KBM-7 (cell line): ENCODE measurements at regions not wholly inside any gene's neighbourhood (a gene's known extent, or its start where the extent isn't known, plus 50 kb on each side); places are given as distances from the start of the nearest gene placed in this dataset.

Source experiments
- DNase-seq: peaks from one replicate; pipeline ENCODE4 v3.0.0-alpha.2; 2015
- in situ Hi-C: fragments of 300-500 bp; cut with MboI; formaldehyde crosslinking; loops from 2 replicates; pipeline ENCODE4 v1.14.3; 2020; ENCODE audit warnings: low sequenced_read_pairs, low pct_unique_long_range_greater_than_20kb, mixed read lengths

DNA sequence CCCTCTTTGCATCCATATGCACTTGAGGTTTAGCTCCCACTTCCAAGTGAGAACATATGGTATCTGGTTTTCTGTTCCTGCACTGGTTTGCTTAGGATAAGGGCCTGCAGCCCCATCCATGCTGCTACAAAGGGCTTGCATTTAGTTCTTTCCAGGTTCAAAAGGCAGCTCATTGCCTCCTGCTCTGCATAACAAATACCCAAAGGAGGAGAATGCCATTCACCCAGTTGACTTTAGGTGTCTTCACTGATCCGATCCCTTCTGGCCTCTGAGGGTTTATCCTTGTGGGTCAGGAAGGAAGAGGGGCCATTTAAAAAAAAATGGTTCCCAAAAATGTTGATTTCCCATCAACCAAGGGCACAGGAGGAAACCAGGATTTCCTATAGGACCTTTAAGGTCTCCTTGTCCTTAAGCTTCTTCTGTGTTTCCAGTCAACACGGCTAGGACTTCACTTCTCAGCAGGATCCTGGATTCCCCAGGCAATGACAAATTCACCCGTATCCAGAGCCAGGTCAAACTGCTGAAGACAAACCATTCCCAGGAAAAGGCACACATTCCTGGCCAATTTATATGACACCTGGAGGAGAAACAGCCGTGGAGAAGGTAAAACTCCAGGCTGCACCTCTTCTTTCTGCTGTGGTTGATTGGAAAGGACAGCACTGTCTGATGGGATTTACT, 447.7 kb upstream of the CDH4 start:
- DNase-seq, result no peak
- in situ Hi-C loops, result no loop called here

DNA sequence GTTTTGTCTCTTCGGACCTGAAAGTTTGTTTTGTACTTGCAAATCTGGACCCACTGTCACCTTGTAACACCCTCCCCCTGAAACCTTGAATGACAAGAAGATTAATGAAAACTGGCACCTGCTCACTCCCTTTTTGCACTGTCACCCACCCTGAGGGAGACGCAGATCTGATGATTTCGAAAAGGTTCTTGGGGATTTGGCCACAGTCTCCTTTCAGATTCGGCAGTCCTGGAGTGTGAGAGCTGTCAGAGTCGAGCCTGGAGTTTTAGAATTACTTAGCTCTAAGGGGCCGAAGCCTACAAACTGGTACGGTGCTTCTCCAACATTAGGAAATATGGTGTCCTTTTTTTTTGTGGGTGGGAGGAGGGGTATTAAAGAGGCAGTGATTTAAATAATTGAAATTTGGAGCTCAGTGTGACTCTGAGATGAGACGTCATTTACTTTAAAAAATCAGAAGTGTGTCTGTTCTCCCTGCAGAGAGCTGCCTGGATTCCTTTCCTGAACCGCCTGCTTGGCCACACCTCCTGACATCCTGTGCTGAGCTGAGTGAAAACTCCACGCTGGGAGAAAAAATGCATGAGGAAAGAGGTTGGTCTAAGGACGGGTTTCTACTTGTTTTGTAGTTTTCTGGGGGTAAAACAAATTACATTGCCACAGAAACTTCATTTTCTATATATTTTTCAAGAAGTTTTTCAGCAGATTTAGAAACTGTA, 447.0 kb upstream of the CDH4 start:
- no peak for DNase-seq
- in situ Hi-C loops, result no loop called here

DNA sequence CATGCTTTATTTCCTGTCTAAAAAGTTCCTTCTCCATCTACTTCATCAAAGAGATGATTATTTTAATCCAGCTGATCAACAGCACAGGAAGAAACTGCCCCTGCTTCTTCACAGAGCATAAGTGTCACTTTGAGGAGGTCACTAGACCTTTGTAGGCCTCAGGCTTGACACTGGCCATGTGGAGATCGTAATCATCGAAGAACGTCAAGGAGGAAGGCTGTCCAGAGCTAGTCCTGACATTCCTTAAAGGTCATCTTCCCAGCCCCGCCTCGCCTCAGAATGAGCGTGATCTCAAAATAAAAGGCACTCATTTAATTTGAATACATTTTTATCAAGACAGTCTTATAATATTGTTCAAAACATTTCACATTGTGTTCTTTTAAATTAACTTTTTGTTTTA, 445.7 kb upstream of the CDH4 start:
- DNase-seq, result no peak
- in situ Hi-C loops, result no loop called here

DNA sequence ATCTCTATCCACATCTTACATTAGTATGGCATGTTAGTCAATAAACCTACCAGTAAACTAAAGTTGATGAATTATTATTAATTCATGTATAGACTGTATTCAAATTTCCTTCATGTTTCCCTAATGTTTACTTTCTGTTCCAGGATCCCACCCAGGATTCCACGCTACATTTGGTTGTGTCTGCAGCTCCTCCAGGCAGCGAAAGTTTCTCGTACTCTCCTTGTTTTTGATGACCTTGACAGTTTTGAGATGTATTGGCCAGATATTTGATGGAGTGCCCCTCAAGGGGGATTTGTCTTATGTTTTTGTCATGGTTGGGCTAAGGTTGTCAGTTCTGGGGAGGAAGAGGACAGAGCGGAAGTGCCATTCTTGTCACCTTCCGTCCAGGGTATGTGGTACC, 445.2 kb upstream of the CDH4 start:
- no peak for DNase-seq
- in situ Hi-C loops, result no loop called here

DNA sequence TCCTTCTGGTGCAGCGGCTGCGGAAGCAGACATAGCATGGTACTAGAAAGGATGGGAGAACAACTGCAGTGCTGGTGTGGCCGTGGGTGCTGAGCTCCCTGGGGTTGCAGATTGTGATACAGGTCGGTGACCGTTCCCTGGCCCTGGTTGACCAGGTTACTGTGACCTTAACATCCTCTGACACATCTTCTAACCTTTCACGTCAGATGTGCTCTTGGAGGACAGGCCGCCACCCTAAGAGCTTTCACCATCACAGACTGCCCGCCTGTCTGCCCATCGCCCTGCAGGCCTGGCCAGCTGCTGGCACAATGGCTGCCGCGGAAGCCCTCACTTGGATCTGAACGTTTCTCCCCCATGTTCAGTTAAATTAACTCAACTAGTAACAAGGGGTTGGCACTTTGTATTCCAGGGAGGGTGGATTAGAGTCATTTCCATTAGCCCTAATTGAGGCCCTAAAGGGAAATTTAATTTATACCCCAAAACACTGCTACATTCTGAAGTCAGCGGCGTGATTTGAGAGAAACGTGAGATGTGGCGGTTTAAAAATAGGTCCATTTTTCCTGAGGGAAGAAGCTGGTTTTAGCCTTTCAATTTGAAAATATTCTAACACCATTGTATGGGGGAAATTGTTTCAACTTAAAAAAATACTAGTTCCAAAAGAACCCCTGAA, 443.9 kb upstream of the CDH4 start:
- in situ Hi-C loops, result no loop called here

DNA sequence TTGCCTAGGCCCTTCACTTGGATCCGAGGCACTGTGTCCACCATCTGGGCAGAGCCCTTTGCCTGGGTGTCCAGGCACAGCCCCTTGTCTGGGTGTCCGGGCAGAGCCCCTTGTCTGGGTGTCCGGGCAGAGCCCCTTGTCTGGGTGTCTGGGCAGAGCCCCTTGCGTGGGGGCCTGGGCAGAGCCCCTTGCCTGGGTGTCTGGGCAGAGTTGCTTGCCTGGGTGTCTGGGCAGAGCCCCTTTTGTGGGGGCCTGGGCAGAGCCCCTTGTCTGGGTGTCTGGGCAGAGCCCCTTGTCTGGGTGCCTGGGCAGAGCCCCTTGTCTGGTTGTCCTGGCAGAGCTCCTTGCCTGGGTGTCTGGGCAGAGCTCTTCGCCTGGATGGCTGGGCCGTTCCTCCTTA, 443.4 kb upstream of the CDH4 start:
- no peak for DNase-seq
- in situ Hi-C loops, result no loop called here

More for the DNA sequence above, 443.9 kb upstream of the CDH4 start:
- DNase-seq, result no peak

- in situ Hi-C loops, result no loop called here
- DNase-seq, result no peak
Observed at GRCh38 chr20:60810561-60810960, 441.5 kb upstream of the CDH4 start.

GRCh38 chr20:60812561-60812960, 439.5 kb upstream of the CDH4 start:
- in situ Hi-C loops, result no loop called here
- no peak for DNase-seq

- DNase-seq, result no peak
- in situ Hi-C loops, result no loop called here
Observed at GRCh38 chr20:60813066-60813465, 439.0 kb upstream of the CDH4 start.

DNA sequence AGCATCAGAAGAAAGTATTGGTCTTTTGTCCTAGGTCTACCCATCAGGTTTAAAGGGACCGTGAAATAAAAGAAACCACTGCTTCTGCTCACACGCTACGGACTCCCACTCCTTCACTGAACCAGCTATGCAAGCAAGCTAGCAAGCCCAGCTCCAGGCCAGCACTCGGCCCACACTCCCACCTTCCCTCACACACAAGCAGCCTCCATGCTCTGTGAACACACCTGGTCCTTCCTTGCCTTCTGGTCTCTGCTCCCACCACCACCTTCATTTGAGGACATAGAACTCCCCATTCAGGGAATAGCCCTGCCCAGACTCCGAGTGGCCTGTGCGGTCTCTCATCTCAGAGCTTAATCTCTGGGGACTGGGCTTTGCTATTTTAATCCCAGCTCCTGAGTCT, 436.4 kb upstream of the CDH4 start:
- in situ Hi-C loops, result no loop called here
- no peak for DNase-seq

GRCh38 chr20:60816901-60817300, 435.2 kb upstream of the CDH4 start:
- DNase-seq, result no peak
- in situ Hi-C loops, result no loop called here

DNA sequence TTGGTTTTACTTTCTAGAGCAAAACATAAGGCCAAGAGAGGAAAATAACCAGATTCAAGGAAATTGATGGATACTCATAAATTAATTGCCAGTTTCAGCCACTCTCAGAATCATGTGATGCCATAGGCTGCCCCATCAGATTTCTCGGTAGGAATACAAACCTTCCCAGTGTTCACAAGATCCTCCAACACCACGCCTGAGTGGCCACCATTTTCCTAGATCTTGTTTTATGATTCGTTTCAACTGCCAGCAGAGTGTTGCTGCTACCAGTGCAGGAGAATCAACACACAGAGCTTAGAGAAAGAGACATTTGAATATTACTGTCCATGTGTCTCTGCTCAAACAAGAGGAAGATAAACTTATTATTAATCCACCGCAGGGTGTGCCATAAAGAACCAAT, 434.2 kb upstream of the CDH4 start:
- in situ Hi-C loops, result no loop called here
- DNase-seq, result no peak

DNA sequence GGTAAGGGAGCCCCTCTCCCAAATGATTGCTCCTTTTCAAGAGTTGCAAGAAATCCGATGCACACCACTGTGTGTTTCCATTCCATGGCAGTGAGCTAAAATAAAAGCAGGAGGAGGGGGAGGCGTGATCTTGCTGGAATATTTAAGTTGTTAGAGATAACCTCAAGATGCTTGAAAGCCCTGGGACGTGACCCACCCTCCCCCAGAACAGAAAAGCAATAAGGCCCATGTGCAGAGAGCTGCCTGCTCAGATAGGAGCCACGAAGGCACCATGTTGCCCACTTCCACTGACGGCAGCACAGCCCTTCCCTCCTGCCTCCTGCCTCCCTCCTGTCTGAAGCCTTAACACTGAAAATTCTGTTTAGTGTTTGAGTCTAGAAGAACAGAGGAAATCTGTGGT, 432.6 kb upstream of the CDH4 start:
- no peak for DNase-seq
- in situ Hi-C loops, result no loop called here

DNA sequence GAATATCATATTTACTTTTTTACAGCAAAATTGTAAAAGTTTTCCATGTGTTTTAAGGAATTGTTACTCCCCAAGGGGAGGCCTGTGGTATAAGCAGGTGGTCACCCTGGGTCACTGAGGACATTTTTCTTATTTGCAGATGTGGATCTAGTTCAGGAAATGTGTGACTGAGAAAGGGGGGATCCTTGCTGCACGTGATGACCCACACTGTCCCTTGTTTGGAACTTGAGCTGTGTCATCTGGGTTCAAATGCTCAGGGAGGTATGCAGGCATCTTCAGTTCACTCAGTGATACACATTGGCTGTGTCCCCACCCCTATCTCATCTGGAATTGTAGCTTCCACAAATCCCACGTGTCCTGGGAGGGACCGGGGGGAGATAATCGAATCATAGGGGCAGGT, 431.9 kb upstream of the CDH4 start:
- no peak for DNase-seq
- in situ Hi-C loops, result no loop called here

GRCh38 chr20:60820918-60821317, 431.1 kb upstream of the CDH4 start:
- no peak for DNase-seq
- in situ Hi-C loops, result no loop called here

GRCh38 chr20:60822699-60823607, 429.1 kb upstream of the CDH4 start:
- DNase-seq, result no peak
- in situ Hi-C loops, result no loop called here

DNA sequence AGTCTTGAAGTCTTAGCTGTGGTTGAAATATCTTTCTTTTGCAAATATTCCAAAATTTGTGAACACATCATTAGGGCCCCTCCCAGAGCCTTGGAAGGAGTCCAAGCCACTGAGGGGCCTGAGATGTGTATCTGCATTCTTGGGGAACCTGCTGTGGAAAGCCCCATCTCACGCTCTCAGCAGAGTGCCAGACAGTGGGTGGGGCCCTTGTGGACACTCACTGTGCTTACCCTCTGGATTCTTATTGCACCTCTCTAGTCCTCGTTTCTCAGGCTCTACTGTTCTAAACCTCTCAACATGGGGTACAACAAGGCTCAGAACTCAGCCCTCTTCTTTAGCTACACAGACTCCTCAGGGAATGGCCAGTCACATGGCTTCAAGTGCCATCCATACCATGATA, 416.2 kb upstream of the CDH4 start:
- in situ Hi-C loops, result no loop called here

GRCh38 chr20:60837173-60837770, 414.8 kb upstream of the CDH4 start:
- in situ Hi-C loops, result no loop called here
- DNase-seq, result no peak

More for the DNA sequence above, 416.2 kb upstream of the CDH4 start:
- DNase-seq, result no peak

- no peak for DNase-seq
- in situ Hi-C loops, result no loop called here
Observed at GRCh38 chr20:60838297-60838696, 413.8 kb upstream of the CDH4 start.
